HG03196 (cell line): ENCODE measurements at regions not wholly inside any gene's neighbourhood (a gene's known extent, or its start where the extent isn't known, plus 50 kb on each side); places are given as distances from the start of the nearest gene placed in this dataset.
A peak's percentile ranks its signal among the peaks of the same experiment; 100 is the strongest.

ENCODE experiments used
- ATAC-seq: cut with Tn5 transposase; IDR thresholded peaks from one replicate; pipeline ENCODE4 v1.9.1; 2021; ENCODE audit not compliant: unreplicated experiment

- peak; percentile 69 for ATAC-seq
Observed at GRCh38 chr20:39800548-39800947, 838.4 kb downstream of the DHX35 start.

DNA sequence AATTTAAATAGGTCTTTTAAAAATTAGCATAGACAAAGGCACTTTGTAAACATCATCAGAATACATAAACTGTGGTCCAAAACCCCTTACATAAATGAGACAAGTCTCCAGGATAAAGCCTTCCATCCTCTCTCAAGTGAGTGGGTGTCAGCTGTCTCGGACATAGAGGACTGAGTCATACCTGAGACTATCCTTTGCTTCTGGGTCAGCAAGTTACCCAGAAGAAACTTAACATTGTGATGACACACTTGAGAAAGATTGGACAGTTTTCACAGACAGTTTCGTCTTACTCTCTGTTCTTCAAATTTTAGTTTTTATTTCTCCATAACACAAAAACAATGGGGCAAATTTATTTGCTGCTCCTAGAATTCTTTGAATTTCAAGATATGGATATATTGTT, 838.0 kb downstream of the DHX35 start:
- peak; percentile 89 for ATAC-seq

DNA sequence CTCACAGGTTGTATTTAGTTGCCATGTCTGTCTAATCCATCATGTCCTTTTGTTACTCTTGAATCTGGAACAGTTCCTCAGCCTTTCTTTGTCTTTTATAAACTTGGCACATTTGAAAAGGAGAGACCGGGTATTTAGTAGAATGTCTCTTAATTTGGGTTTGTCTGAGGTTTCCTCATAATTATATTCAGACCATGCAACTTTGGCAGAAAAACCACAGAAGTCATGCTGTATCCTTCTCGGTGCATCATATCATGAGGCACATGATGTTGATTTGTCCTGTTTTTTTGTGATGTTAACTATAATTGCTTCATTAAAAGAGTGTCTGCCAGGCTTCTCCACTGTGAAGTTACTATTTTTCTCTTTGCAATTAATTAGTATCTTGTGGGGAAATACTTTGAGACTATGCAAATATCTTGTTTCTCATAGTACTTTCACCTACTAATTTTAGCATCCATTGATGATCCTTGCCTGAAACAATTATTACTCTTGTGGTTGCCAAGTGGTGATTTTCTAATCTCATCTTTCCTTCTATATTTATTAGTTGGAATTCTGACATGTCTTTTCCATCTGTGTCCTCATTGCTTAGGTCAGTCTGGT, 837.3 kb downstream of the DHX35 start:
- no peak for ATAC-seq

DNA sequence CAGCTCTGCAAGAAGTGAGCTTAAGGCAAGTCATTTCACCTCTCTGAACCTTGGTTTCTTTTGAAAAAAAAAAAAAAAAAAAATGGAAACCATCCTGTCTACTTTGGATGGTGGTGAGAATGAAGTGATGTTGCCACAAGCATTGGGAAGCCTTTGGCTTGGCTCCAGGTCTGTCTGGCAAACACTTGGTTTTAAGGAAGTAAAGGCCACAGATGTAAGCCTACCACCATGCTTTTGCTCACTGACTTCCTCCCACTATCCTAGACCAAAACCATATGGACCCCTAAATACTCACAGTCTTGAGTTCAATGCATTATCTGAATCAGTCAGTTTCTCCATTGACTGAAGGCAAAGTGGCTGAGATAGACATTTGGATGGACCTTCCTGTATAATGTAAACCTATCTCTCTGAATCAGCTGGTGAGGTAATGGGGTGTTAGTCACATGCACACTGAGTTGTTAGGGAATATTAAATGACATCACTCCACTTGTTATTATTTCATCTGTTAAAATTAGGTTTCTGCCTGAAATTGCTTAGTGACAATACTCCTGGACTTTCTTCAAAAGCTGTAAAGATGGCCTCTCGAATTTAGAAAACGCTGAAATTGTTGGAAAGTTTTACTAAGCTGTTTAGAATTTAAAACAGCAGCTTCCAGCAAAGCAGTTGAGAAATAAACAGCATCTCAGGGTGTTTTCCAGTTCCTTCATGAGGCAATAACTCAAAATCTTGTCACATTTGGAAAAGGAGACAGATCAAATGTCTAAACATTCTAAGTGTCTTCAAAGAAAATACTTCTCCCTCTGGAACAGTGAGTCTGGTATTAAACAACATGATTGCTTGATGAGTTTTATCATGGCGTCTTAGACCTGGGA, 833.5 kb downstream of the DHX35 start:
- ATAC-seq = no peak

- ATAC-seq = no peak
Observed at GRCh38 chr20:39792334-39792733, 830.2 kb downstream of the DHX35 start.

DNA sequence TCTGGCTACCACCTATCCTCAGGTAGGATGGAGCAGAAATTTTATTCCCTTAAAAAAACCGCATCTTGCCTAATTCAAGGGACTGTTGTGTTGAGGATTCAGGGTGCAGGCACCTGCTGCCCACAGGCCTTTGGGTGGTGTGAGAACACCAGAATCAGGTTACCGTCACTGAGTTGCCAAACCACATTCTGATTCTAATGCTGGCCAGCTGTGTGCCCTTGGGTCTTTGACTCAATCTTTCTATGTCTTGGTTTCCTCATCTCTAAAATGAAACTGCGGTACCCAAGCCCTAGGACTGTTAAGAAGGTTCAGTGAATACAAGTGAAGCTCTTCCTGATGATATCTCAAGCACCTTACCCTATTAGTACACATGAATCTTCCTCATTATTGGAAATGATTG, 827.3 kb downstream of the DHX35 start:
- no peak for ATAC-seq

GRCh38 chr20:39785252-39785917, 823.2 kb downstream of the DHX35 start:
- no peak for ATAC-seq

- ATAC-seq = no peak
Observed at GRCh38 chr20:39784693-39785092, 822.5 kb downstream of the DHX35 start.

- ATAC-seq = no peak
Observed at GRCh38 chr20:39778847-39779604, 816.9 kb downstream of the DHX35 start.

- ATAC-seq = no peak
Observed at GRCh38 chr20:39778431-39778830, 816.3 kb downstream of the DHX35 start.

DNA sequence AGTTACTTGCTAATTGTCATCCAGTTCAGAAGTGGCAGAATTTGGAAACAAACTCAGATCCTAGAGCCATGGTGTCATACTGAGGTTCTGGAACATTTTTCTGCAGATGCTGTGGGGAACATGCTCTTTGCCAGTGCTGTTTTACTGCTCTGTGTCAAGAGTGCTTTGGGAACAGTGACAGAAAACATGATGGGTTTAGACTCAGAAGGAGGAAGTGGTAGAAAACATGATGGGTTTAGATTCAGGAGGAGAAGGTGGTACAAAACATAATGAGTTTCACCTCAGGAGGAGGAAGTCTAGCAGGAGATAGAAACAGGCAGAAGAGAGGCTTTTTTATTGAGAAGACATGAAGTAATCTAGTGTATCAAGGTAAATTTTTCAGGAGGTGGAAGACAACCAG, 815.5 kb downstream of the DHX35 start:
- ATAC-seq = no peak

DNA sequence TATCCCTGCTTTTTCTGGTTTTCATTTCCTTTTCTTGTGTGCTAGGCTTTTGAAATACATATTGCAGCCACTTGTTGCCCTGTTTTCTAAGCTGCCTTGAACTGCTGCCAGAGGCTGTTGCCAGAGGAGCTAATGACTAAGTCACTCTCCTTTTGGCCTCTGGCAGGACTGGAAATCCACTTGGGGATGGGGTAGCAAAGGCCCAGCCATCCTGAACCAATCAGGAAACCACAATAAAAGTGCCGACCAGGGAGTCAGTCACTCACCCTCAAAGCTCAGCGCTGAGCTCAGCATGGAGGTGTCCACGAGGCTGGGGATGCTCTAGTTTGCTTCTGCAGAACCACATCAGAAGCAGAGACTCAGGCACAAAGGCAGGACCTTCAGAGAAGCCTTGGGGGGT, 813.0 kb downstream of the DHX35 start:
- no peak for ATAC-seq

DNA sequence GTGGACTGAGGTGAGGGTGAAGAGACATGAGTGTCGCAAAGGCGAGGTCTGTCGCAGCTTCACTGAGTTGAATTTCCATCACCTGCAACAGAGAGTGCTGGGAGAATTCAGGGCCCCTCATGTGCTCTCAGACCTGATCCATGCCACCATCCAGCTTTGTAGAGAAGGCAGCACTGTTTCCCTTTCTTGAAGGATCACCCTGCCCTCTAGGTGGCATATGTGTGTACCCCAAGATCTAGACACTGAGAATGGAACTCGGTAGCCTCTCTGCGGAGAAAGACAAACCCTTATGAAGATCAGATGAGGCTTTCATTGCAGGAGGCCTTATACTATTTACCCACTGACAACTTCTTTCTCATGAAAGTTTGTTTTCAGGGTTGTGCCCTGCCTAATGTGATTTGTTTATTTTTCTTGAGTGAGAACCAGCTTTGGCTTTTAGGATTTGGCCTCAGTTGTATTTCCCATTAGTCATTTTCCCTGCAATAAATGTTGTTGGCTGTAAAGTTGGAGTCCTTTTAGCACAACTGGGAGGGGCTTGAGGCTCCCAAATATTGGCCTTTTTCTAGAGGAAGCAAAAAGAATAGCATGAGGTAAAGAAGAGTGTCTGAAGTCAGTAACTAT, 811.3 kb downstream of the DHX35 start:
- no peak for ATAC-seq

DNA sequence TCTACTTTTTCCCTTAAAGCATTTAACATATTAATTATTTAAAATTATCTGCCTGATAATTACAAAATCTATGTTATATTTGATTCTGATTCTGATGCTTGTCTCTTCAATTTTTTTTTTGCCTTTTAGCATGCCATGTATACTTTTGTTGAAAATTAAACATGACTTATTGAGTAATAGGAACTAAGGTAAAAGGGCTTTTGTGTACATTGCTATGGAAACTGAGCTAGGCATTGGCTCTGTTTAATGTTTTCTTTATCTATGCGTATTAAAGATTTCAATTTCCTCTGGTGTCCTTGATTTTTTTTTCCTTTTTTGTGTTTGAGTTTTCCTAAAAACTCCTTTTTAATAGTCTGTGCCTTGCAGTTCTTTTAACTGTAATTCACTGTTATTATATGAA, 805.2 kb downstream of the DHX35 start:
- no peak for ATAC-seq

DNA sequence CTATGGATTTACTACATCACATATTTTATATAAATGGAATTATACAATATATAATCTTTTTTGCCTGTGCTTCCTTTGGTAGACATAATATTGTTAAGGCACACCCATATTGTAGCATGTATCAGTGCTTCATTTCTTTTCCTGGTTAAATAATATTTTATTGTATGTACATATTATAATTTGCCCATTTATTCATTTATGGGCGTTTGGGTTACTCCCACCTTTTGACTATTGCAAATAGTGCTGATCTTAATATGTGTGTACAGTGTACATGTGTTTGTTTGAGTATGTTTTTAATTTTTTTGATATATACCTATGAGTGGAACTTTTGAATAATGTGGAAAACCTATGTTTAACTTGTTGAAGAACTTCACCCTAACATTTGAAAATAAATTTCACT, 804.2 kb downstream of the DHX35 start:
- no peak for ATAC-seq

GRCh38 chr20:39762716-39763115, 800.6 kb downstream of the DHX35 start:
- ATAC-seq = no peak

DNA sequence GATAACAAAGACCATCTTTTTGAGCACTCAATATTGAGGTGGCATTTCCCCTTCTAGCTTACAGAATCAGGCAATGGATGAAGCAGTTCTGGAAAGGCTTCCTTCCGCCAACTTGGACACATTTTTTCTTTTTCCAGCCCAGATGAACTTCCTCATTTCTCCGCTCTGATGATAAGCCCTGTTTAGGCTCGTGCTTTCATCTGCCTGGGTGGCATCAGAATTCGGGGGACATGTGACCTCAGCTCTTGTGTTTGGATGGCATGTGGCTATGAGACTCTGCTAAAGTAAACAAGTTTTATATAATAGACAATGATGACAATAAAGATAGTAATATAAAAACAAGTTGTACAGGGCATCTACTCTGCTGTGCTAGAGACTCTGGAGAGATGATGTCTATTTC, 796.7 kb downstream of the DHX35 start:
- no peak for ATAC-seq

DNA sequence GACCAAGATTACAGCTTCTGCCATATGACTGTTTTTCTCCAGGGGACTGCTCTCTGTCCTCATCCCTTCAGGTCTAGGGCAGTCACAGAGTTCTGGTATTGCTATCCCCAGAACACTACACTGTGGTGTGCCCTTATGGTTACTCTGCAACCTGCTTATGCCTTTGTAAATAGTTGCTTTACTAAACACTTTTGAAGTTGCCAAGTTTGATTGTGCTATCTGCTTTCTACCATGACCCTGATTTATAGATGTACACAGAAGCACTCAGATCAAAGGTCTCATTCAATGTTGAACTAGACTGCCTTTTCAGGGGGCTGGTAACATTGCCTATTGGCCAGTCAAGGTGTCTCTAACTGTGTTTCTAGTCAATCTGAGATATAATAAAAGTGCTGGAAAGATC, 794.7 kb downstream of the DHX35 start:
- ATAC-seq = no peak

DNA sequence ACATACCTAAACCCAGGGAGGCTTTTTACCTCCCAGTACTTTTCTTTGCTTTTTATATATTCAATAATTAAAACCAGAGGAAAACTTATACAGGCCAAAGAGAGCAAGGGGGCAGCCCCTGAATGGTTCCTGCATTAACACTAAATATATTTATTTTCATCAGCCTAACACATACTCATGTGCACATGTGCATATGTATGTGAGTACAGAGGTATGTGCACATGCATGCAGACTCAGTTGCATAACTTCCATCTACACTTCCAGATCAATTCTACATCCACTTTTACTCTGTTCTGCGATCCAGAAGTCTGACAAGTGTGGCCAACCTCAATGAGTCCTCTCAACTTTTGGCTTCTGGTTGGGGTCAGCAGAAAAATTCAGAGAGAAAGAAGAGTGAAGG, 794.2 kb downstream of the DHX35 start:
- no peak for ATAC-seq

DNA sequence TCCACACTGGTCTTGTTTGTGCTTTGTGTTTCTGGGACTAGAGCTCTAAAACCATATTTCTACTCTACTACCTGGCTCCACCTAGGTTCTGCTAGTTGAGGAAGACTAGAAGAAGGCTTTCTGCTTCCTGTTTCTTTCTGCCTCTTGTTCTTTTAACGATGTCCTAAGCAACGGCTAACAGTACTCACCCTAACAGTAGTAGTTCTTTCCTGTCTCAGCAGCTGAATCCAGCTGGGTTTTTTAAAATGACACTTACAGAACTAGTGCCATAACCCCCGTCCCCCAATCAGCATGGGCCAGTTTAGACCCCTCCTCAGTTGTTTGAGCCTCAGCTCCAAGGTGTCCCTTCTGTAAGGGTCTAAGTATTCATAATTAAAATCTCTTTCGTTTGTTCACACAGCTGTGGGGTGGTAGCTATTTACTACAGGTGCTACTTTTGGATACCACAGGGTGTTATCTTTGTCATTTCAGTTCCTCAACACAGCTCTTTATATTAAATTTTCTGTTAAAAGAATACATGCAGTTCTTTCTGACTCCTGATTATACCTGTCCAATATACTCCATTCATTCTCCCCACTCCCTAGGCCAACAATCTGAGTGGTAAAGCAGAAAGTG, 790.2 kb downstream of the DHX35 start:
- ATAC-seq = no peak
